GM12878 (cell line): ENCODE measurements at regions not wholly inside any gene's neighbourhood (a gene's known extent, or its start where the extent isn't known, plus 50 kb on each side); places are given as distances from the start of the nearest gene placed in this dataset.

ENCODE experiments used
- ATAC-seq: fragments of 200-7000 bp; cut with Tn5 transposase; 3 replicates; pipeline ENCODE4 v1.9.1; 2020; ENCODE audit warnings: mild to moderate bottlenecking, moderate library complexity
- BruUV-seq: library from RNA; stranded (reverse); fragments of 400-500 nt; replicated peaks from 2 replicates; lab custom pipeline; 2021; lab: Mats Ljungman, UMichigan
- CTCF ChIA-PET: fragments of 300-600 bp; sonication (Branson Sonifier 250); formaldehyde crosslinking; extraction: SDS; loops from one replicate; lab custom pipeline; 2021; ENCODE audit warnings: inconsistent platforms; lab: Yijun Ruan, JAX
- POLR2A ChIA-PET: fragments of 350-600 bp; formaldehyde crosslinking; extraction: SDS; loops from one replicate; lab custom pipeline; 2021; ENCODE audit warnings: inconsistent platforms; lab: Charles Lee
- RAD21 ChIA-PET: fragments of 300-600 bp; sonication (Branson Sonifier 250); formaldehyde crosslinking; loops from one replicate; lab custom pipeline; 2023; ENCODE audit warnings: antibody characterized with exemption; ENCODE audit not compliant: unreplicated experiment; lab: Charles Lee
- SMC1A ChIA-PET: fragments of 300-600 bp; sonication (Branson Sonifier 250); formaldehyde crosslinking; loops from one replicate; lab custom pipeline; 2023; ENCODE audit not compliant: unreplicated experiment, uncharacterized antibody; lab: Charles Lee
- DNase-seq: peaks from one replicate; pipeline ENCODE4 v3.0.0-alpha.2; 2011; ENCODE audit warnings: low read depth, low spot score
- FAIRE-seq: peaks from 3 replicates; lab custom pipeline; 2011; peaks lifted over from hg19 to GRCh38; lab: Jason Lieb, UNC
- H2AFZ ChIP-seq: 2 replicates; pipeline ENCODE4 v1.6.0; 2011; ENCODE audit warnings: low read depth, low read length, control low read depth; ENCODE audit not compliant: control insufficient read depth
- H3K27ac ChIP-seq: 2 replicates; pipeline ENCODE4 v1.5.1; 2011; ENCODE audit warnings: control low read depth; ENCODE audit not compliant: control insufficient read depth, insufficient read depth
- H3K27me3 ChIP-seq, 2 experiments: replicated peaks in 1 of 2; 2 replicates each; pipeline versions ENCODE4 v1.6.0 to v1.6.1; 2011; ENCODE audit warnings: low read length in 1 of 2; ENCODE audit not compliant: control insufficient read depth in 2 of 2, insufficient read depth in 2 of 2
- H3K36me3 ChIP-seq, 2 experiments: 2 replicates each; pipeline ENCODE4 v1.5.1; 2011; ENCODE audit warnings: low read length in 1 of 2; ENCODE audit not compliant: control insufficient read depth in 2 of 2, insufficient read depth in 2 of 2
- H3K4me1 ChIP-seq: 2 replicates; pipeline ENCODE4 v1.6.1; 2011; ENCODE audit warnings: mild to moderate bottlenecking, low read length, moderate library complexity, mixed read lengths; ENCODE audit not compliant: control insufficient read depth, insufficient read depth
- H3K4me2 ChIP-seq: 2 replicates; pipeline ENCODE4 v1.6.0; 2011; ENCODE audit warnings: control low read depth; ENCODE audit not compliant: control insufficient read depth, insufficient read depth
- H3K4me3 ChIP-seq: fragments of 200-600 bp; sonication (generic); 2 replicates; pipeline ENCODE4 v1.5.1; 2016
- H3K79me2 ChIP-seq: 2 replicates; pipeline ENCODE4 v1.6.0; 2011; ENCODE audit warnings: low read length; ENCODE audit not compliant: control insufficient read depth, insufficient read depth
- H3K9ac ChIP-seq: 2 replicates; pipeline ENCODE4 v1.8.0; 2011; ENCODE audit warnings: low read length, control low read depth, mixed read lengths; ENCODE audit not compliant: control insufficient read depth, insufficient read depth
- H3K9me3 ChIP-seq: replicated peaks from 3 replicates; pipeline ENCODE4 v1.5.1; 2011; ENCODE audit warnings: mild to moderate bottlenecking, low read length; ENCODE audit not compliant: control insufficient read depth, insufficient read depth
- H4K20me1 ChIP-seq: 2 replicates; pipeline ENCODE4 v1.6.0; 2011; ENCODE audit not compliant: control insufficient read depth, insufficient read depth
- ATF3 ChIP-seq: IDR thresholded peaks from 2 replicates; pipeline ENCODE4 v1.6.1; 2011; ENCODE audit warnings: low read depth, mild to moderate bottlenecking, low read length, moderate library complexity, borderline replicate concordance; ENCODE audit errors: extremely low read depth
- BHLHE40 ChIP-seq, 2 experiments: fragments of 450-650 bp in 1 of 2; IDR thresholded peaks; 2 replicates each; pipeline ENCODE4 v1.6.1; 2011 to 2017; ENCODE audit warnings: low read depth in 2 of 2, borderline replicate concordance in 1 of 2, improper control_type of control experiment in 1 of 2, low read length in 1 of 2, mild to moderate bottlenecking in 1 of 2
- CEBPB ChIP-seq, 2 experiments: fragments of 150-350 bp in 1 of 2; IDR thresholded peaks; 2 replicates each; pipeline ENCODE4 v1.6.1; 2012 to 2014; ENCODE audit warnings: low read depth in 2 of 2, low read length in 2 of 2, borderline replicate concordance in 1 of 2, inconsistent platforms in 1 of 2
- CEBPZ ChIP-seq: fragments of 150-350 bp; IDR thresholded peaks from 2 replicates; pipeline ENCODE4 v1.6.1; 2016; ENCODE audit warnings: low read depth, low read length
- CTCF ChIP-seq, 3 experiments: IDR thresholded peaks in 2 of 3; conservative IDR thresholded peaks in 1 of 3; 2 replicates each; pipeline ENCODE4 v1.5.1; 2011; ENCODE audit warnings: low read depth in 3 of 3, low read length in 3 of 3, mild to moderate bottlenecking in 3 of 3, control low read depth in 2 of 3, moderate library complexity in 2 of 3, inconsistent platforms in 1 of 3, mixed read lengths in 1 of 3; ENCODE audit not compliant: control insufficient read depth in 2 of 3, insufficient read depth in 1 of 3; ENCODE audit errors: extremely low read depth in 1 of 3
- ESRRA ChIP-seq: IDR thresholded peaks from 2 replicates; pipeline ENCODE4 v1.6.1; 2012; ENCODE audit warnings: mild to moderate bottlenecking, low read length, improper control_type of control experiment
- KAT2A ChIP-seq: conservative IDR thresholded peaks from 2 replicates; pipeline ENCODE4 v1.6.1; 2011; ENCODE audit warnings: low read depth, low read length; ENCODE audit not compliant: control insufficient read depth
- POLR2AphosphoS2 ChIP-seq: IDR thresholded peaks from 2 replicates; pipeline ENCODE4 v1.6.1; 2011; ENCODE audit warnings: low read depth, mild to moderate bottlenecking, low read length, improper control_type of control experiment, moderate library complexity
- REST ChIP-seq: IDR thresholded peaks from 2 replicates; pipeline ENCODE4 v1.6.1; 2012; ENCODE audit warnings: mild to moderate bottlenecking, low read depth, low read length
- TCF12 ChIP-seq: IDR thresholded peaks from 2 replicates; pipeline ENCODE4 v1.6.1; 2011; ENCODE audit warnings: low read depth, mild to moderate bottlenecking, low read length
- USF2 ChIP-seq: IDR thresholded peaks from 2 replicates; pipeline ENCODE4 v1.6.1; 2011; ENCODE audit warnings: low read depth, low read length, improper control_type of control experiment, borderline replicate concordance
- WGBS: methylation state at CpG from one replicate; pipeline ENCODE4 v1.1.6; 2016; ENCODE audit warnings: low lambda C conversion rate; ENCODE audit not compliant: insufficient replicate concordance, insufficient coverage; ENCODE audit errors: missing lambda C conversion rate; 5-methylcytosine and 5-hydroxymethylcytosine counted together
- in situ Hi-C: fragments of 300-500 bp; cut with MboI; formaldehyde crosslinking; loops from 9 replicates; pipeline ENCODE4 v1.14.3; 2018; ENCODE audit warnings: mixed read lengths
- intact Hi-C: fragments of 100-400 bp; cut with micrococcal nuclease; formaldehyde crosslinking; loops from one replicate; pipeline ENCODE4 v1.14.2; 2022; ENCODE audit not compliant: unreplicated experiment

GRCh38 chr3:127062926-127063325 lies 80.0 kb downstream of the PLXNA1 start (continued):
- TF ChIP-seq CEBPZ = no peak
- TF ChIP-seq, all 136 proteins: peak for 0

- WGBS = 48% methylated on average over 4 of the region's 4 CpGs
- no TSS peak for BruUV-seq
- H3K9me3 ChIP-seq = no peaks in the 10 kb centered on the region; the same call in 2 of the 3 replicates
- SMC1A ChIA-PET = no interaction called here
- no peaks in the 10 kb centered on the region for H3K36me3 ChIP-seq
- H2AFZ ChIP-seq = no peak overlapping the region
- RAD21 ChIA-PET = no interaction called here
- H3K4me2 ChIP-seq = no peak overlapping the region
- no peaks in the 10 kb centered on the region for H4K20me1 ChIP-seq
- no peak overlapping the region for H3K4me3 ChIP-seq
- H3K27ac ChIP-seq = no peak overlapping the region
- H3K27me3 ChIP-seq = peaks cover 2% of the 10 kb centered on the region in 2 experiments; a peak in 3 of 4 replicates
- intact Hi-C loops = no loop called here
- H3K79me2 ChIP-seq = no peaks in the 10 kb centered on the region
- no peak for DNase-seq
- H3K9ac ChIP-seq = no peak overlapping the region
- in situ Hi-C loops = no loop called here
- no peak for FAIRE-seq
- ATAC-seq = no peak
- CTCF ChIA-PET = no interaction called here
- H3K4me1 ChIP-seq = no peaks in the 10 kb centered on the region
- POLR2A ChIA-PET = no interaction called here
- no peak for TF ChIP-seq KAT2A
- no peak for TF ChIP-seq CTCF (IDR thresholded peaks at IDR 0.05 in 2 of 3, conservative IDR thresholded peaks at IDR 0.05 in 1 of 3; ENCODE audit: control insufficient read depth in 2 of 3, extremely low read depth in 1 of 3, insufficient read depth in 1 of 3, low read depth in 3 of 3, low read length in 3 of 3)
- no peak for TF ChIP-seq ESRRA
- TF ChIP-seq USF2 = no peak
- no peak for TF ChIP-seq POLR2AphosphoS2
- TF ChIP-seq ATF3 = no peak
- no peak for TF ChIP-seq BHLHE40 (IDR thresholded peaks at IDR 0.05; ENCODE audit: borderline replicate concordance in 1 of 2, low read depth in 2 of 2, low read length in 1 of 2)
- TF ChIP-seq CEBPB (IDR thresholded peaks at IDR 0.05; ENCODE audit: borderline replicate concordance in 1 of 2, low read depth in 2 of 2, low read length in 2 of 2) = no peak
- TF ChIP-seq TCF12 = no peak
- TF ChIP-seq REST = no peak
These were observed 81.0 kb downstream of the PLXNA1 start for GRCh38 chr3:127063916-127064315.
